GM23338 (cell line): ENCODE measurements at regions not wholly inside any gene's neighbourhood (a gene's known extent, or its start where the extent isn't known, plus 50 kb on each side); places are given as distances from the start of the nearest gene placed in this dataset.

Experiments used
- ATAC-seq: fragments of 200-7000 bp; cut with Tn5 transposase; 3 replicates; pipeline ENCODE4 v1.9.1; 2020
- DNase-seq: peaks from one replicate; pipeline ENCODE4 v3.0.0-alpha.2; 2015; ENCODE audit warnings: low spot score
- H2AFZ ChIP-seq: fragments of 200-600 bp; sonication (generic); 2 replicates; pipeline ENCODE4 v1.8.0; 2016; ENCODE audit warnings: antibody characterized with exemption, mild to moderate bottlenecking, moderate library complexity
- H3F3A ChIP-seq: fragments of 200-600 bp; sonication (generic); replicated peaks from 2 replicates; pipeline ENCODE4 v1.8.0; 2017; ENCODE audit warnings: antibody characterized with exemption, mixed run types, low read depth
- H3K27ac ChIP-seq: fragments of 200-600 bp; sonication (generic); 2 replicates; pipeline ENCODE4 v1.6.1; 2016; ENCODE audit warnings: low read depth
- H3K27me3 ChIP-seq: fragments of 200-600 bp; sonication (generic); 2 replicates; pipeline ENCODE4 v1.8.0; 2016; ENCODE audit warnings: mild to moderate bottlenecking, mixed run types, moderate library complexity; ENCODE audit not compliant: insufficient read depth
- H3K36me3 ChIP-seq: fragments of 200-600 bp; sonication (generic); 2 replicates; pipeline ENCODE4 v1.8.0; 2016; ENCODE audit warnings: mild to moderate bottlenecking; ENCODE audit not compliant: insufficient read depth
- H3K4me1 ChIP-seq: fragments of 200-600 bp; sonication (generic); 2 replicates; pipeline ENCODE4 v1.8.0; 2016; ENCODE audit warnings: mild to moderate bottlenecking, moderate library complexity; ENCODE audit not compliant: insufficient read depth
- H3K4me2 ChIP-seq: fragments of 200-600 bp; sonication (generic); 2 replicates; pipeline ENCODE4 v1.7.1; 2017; ENCODE audit warnings: mixed run types
- H3K4me3 ChIP-seq: fragments of 200-600 bp; sonication (generic); 2 replicates; pipeline ENCODE4 v1.6.1; 2016; ENCODE audit warnings: mixed run types
- H3K79me2 ChIP-seq: fragments of 200-600 bp; sonication (generic); replicated peaks from 2 replicates; pipeline ENCODE4 v1.8.0; 2017; ENCODE audit warnings: mild to moderate bottlenecking; ENCODE audit not compliant: insufficient read depth
- H3K9me2 ChIP-seq: fragments of 200-600 bp; sonication (generic); 2 replicates; pipeline ENCODE4 v1.8.0; 2017; ENCODE audit not compliant: insufficient read depth
- H4K20me1 ChIP-seq: fragments of 200-600 bp; sonication (generic); replicated peaks from 2 replicates; pipeline ENCODE4 v1.8.0; 2017; ENCODE audit warnings: mild to moderate bottlenecking; ENCODE audit not compliant: insufficient read depth
- H3K27ac Mint-ChIP-seq: 2 replicates; pipeline ENCODE4 v1.8.0; 2020; ENCODE audit warnings: inconsistent platforms, mild to moderate bottlenecking, moderate library complexity, mixed read lengths
- H3K27me3 Mint-ChIP-seq: 3 replicates; pipeline ENCODE4 v1.8.0; 2022; ENCODE audit warnings: low read depth, mild to moderate bottlenecking, moderate library complexity, mixed read lengths, inconsistent platforms; ENCODE audit not compliant: insufficient read depth, poor library complexity
- H3K36me3 Mint-ChIP-seq: 3 replicates; pipeline ENCODE4 v1.8.0; 2021; ENCODE audit warnings: low read depth, mild to moderate bottlenecking, inconsistent platforms, moderate library complexity, mixed read lengths
- H3K4me1 Mint-ChIP-seq: 3 replicates; pipeline ENCODE4 v1.8.0; 2020; ENCODE audit warnings: mild to moderate bottlenecking, inconsistent platforms, mixed read lengths
- H3K4me3 Mint-ChIP-seq: 3 replicates; pipeline ENCODE4 v1.8.0; 2021; ENCODE audit warnings: moderate library complexity, mild to moderate bottlenecking, inconsistent platforms, mixed read lengths
- H3K9me3 Mint-ChIP-seq: 3 replicates; pipeline ENCODE4 v1.8.0; 2020; ENCODE audit warnings: moderate library complexity, mild to moderate bottlenecking, inconsistent platforms, mixed read lengths
- CTCF ChIP-seq, 2 experiments: fragments of 200-600 bp in 1 of 2; sonication (generic) in 1 of 2; conservative IDR thresholded peaks; 2 replicates each; pipeline versions ENCODE4 v1.5.1 to v1.6.1; 2016 to 2017; ENCODE audit warnings: antibody characterized with exemption in 2 of 2, low read depth in 2 of 2, mild to moderate bottlenecking in 2 of 2, moderate library complexity in 1 of 2
- ETS1 ChIP-seq: IDR thresholded peaks from 2 replicates; pipeline ENCODE4 v1.6.1; 2016; ENCODE audit warnings: antibody characterized with exemption
- EZH2 ChIP-seq: fragments of 200-600 bp; sonication (generic); IDR thresholded peaks from one replicate; pipeline ENCODE4 v1.8.0; 2017; ENCODE audit warnings: antibody characterized with exemption, mild to moderate bottlenecking, low read depth; ENCODE audit not compliant: unreplicated experiment
- EZH2phosphoT487 ChIP-seq: fragments of 200-600 bp; sonication (generic); IDR thresholded peaks from one replicate; pipeline ENCODE4 v1.8.1; 2018; ENCODE audit warnings: antibody characterized with exemption; ENCODE audit not compliant: unreplicated experiment
- JUNB ChIP-seq: IDR thresholded peaks from one replicate; pipeline ENCODE4 v1.6.1; 2016; ENCODE audit warnings: antibody characterized with exemption; ENCODE audit not compliant: unreplicated experiment
- NANOG ChIP-seq: IDR thresholded peaks from 2 replicates; pipeline ENCODE4 v1.6.1; 2016; ENCODE audit warnings: antibody characterized with exemption, borderline replicate concordance
- POLR2AphosphoS5 ChIP-seq: IDR thresholded peaks from 2 replicates; pipeline ENCODE4 v1.6.1; 2016; ENCODE audit warnings: antibody characterized with exemption, low read depth
- REST ChIP-seq: IDR thresholded peaks from one replicate; pipeline ENCODE4 v1.6.1; 2018; ENCODE audit warnings: antibody characterized with exemption; ENCODE audit not compliant: unreplicated experiment
- ZNF114 ChIP-seq: fragments of 250-450 bp; sonication (Bioruptor Pico); IDR thresholded peaks from 2 replicates; pipeline ENCODE4 v1.5.0; 2020; ENCODE audit warnings: mild to moderate bottlenecking, moderate library complexity
- ZNF462 ChIP-seq: fragments of 250-450 bp; sonication (Bioruptor Pico); IDR thresholded peaks from 2 replicates; pipeline ENCODE4 v1.5.0; 2020; ENCODE audit warnings: mild to moderate bottlenecking, moderate library complexity

GRCh38 chr13:110801044-110801443 lies 87.5 kb downstream of the ING1 start:
- H3K79me2 ChIP-seq = no peaks in the 10 kb centered on the region
- no peaks in the 10 kb centered on the region for H3K36me3 ChIP-seq
- Mint-ChIP-seq H3K4me3 (no peak overlapping the region; the same call in 2 of the 3 replicates), H3K36me3 (no peaks in the 10 kb centered on the region), H3K4me1 (peaks cover 27% of the 10 kb centered on the region), H3K9me3 (no peaks in the 10 kb centered on the region), H3K27me3 (peaks cover 15% of the 10 kb centered on the region), H3K27ac (no peak overlapping the region)
- H3K9me2 ChIP-seq = no peaks in the 10 kb centered on the region
- no peak overlapping the region for H2AFZ ChIP-seq
- ATAC-seq = peak; percentile 73
- no peak overlapping the region for H3K4me3 ChIP-seq
- no peaks in the 10 kb centered on the region for H3F3A ChIP-seq
- peaks cover 13% of the 10 kb centered on the region for H3K4me1 ChIP-seq
- TF ChIP-seq CTCF (conservative IDR thresholded peaks at IDR 0.05; ENCODE audit: low read depth in 2 of 2) (peak in 1 of 2 experiments; percentile 47; a peak in 2 of 4 replicates), JUNB (no peak), ETS1 (no peak), EZH2 (no peak), EZH2phosphoT487 (no peak)
- DNase-seq = no peak
- no peaks in the 10 kb centered on the region for H4K20me1 ChIP-seq
- no peak overlapping the region for H3K4me2 ChIP-seq
- no peak overlapping the region for H3K27ac ChIP-seq
- no peaks in the 10 kb centered on the region for H3K27me3 ChIP-seq

- H3K27me3 ChIP-seq = no peaks in the 10 kb centered on the region
- H3K4me1 ChIP-seq = peaks cover 8% of the 10 kb centered on the region
- H3F3A ChIP-seq = no peaks in the 10 kb centered on the region
- H3K4me3 ChIP-seq = no peak overlapping the region
- no peak overlapping the region for H2AFZ ChIP-seq
- no peak overlapping the region for H3K4me2 ChIP-seq
- Mint-ChIP-seq H3K9me3 (no peaks in the 10 kb centered on the region), H3K27me3 (peaks cover 15% of the 10 kb centered on the region), H3K36me3 (no peaks in the 10 kb centered on the region), H3K4me1 (peaks cover 22% of the 10 kb centered on the region), H3K27ac (no peak overlapping the region), H3K4me3 (no peak overlapping the region)
- H4K20me1 ChIP-seq = no peaks in the 10 kb centered on the region
- no peaks in the 10 kb centered on the region for H3K36me3 ChIP-seq
- ATAC-seq (no peak), DNase-seq (no peak)
- H3K9me2 ChIP-seq = no peaks in the 10 kb centered on the region
- no peak overlapping the region for H3K27ac ChIP-seq
- H3K79me2 ChIP-seq = no peaks in the 10 kb centered on the region
- TF ChIP-seq NANOG (no peak), REST (no peak), JUNB (no peak), POLR2AphosphoS5 (no peak), ZNF114 (CRISPR knock-in tag) (no peak), ZNF462 (no peak), EZH2phosphoT487 (no peak)
These were observed 88.8 kb downstream of the ING1 start for GRCh38 chr13:110802260-110802659.
